Thyroid gland (tissue), 4 donors: ENCODE measurements at regions not wholly inside any gene's neighbourhood (a gene's known extent, or its start where the extent isn't known, plus 50 kb on each side); places are given as distances from the start of the nearest gene placed in this dataset.

Experiments used
- POLR2A ChIP-seq, 2 donors: fragments of 450-650 bp; IDR thresholded peaks; one replicate each; pipeline ENCODE4 v1.6.1; 2017; ENCODE audit warnings: antibody characterized with exemption in 2 of 2, mild to moderate bottlenecking in 2 of 2, moderate library complexity in 1 of 2
- TF ChIP-seq, protein P1 (sequence below), 6 experiments: fragments of 200-600 bp in 3 of 6; fragments of 450-650 bp in 3 of 6; sonication (generic) in 3 of 6; IDR thresholded peaks; one replicate each; pipeline ENCODE4 v1.5.1; 2016 to 2019; ENCODE audit warnings: antibody characterized with exemption in 6 of 6, mild to moderate bottlenecking in 2 of 6, inconsistent platforms in 1 of 6, moderate library complexity in 1 of 6

DNA sequence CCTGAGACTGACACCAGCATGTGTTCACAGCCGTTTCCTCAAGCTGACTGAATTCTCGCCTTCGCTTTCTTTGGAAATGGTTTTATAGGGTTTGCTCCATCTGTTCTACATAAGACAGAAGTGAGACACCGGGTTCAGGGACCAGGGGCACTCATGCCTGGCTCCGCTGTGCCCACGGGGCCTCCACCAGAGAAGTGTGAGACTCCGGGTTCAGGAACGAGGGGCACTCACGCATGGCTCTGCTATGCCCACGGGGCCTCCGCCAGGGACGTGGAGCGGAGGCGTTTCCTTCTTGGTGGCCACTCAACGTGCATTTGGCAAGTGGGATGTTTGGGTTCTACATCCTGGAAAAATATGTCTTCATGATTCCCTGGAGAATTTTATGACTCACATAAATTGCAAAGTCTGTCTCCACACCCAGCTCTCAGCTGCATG is 106.6 kb downstream of the RNASET2 start:
- TF ChIP-seq, protein P1, sequence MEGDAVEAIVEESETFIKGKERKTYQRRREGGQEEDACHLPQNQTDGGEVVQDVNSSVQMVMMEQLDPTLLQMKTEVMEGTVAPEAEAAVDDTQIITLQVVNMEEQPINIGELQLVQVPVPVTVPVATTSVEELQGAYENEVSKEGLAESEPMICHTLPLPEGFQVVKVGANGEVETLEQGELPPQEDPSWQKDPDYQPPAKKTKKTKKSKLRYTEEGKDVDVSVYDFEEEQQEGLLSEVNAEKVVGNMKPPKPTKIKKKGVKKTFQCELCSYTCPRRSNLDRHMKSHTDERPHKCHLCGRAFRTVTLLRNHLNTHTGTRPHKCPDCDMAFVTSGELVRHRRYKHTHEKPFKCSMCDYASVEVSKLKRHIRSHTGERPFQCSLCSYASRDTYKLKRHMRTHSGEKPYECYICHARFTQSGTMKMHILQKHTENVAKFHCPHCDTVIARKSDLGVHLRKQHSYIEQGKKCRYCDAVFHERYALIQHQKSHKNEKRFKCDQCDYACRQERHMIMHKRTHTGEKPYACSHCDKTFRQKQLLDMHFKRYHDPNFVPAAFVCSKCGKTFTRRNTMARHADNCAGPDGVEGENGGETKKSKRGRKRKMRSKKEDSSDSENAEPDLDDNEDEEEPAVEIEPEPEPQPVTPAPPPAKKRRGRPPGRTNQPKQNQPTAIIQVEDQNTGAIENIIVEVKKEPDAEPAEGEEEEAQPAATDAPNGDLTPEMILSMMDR (IDR thresholded peaks at IDR 0.05), result no peak
- no peak for TF ChIP-seq POLR2A (IDR thresholded peaks at IDR 0.05)
